ENCODE measurements at regions not wholly inside any gene's neighbourhood (a gene's known extent, or its start where the extent isn't known, plus 50 kb on each side); places are given as distances from the start of the nearest gene placed in this dataset.

GRCh38 chr2:129091620-129092019 is 773.0 kb upstream of the HS6ST1 start:
- H3K4me3 ChIP-seq (ENCODE audit: low read length) = no peak overlapping the region
- H3K36me3 ChIP-seq (replicated peaks; ENCODE audit: insufficient read depth, low read length) = no peaks in the 10 kb centered on the region
- no peaks in the 10 kb centered on the region for H3K9me2 ChIP-seq (replicated peaks; ENCODE audit: insufficient read depth, low read length)
- H4K20me1 ChIP-seq (ENCODE audit: insufficient read depth, low read length) = no peaks in the 10 kb centered on the region
- no peak for DNase-seq
- no peak for TF ChIP-seq EZH2phosphoT487 (IDR thresholded peaks at IDR 0.05; ENCODE audit: low read length)
- TF ChIP-seq, protein P1, sequence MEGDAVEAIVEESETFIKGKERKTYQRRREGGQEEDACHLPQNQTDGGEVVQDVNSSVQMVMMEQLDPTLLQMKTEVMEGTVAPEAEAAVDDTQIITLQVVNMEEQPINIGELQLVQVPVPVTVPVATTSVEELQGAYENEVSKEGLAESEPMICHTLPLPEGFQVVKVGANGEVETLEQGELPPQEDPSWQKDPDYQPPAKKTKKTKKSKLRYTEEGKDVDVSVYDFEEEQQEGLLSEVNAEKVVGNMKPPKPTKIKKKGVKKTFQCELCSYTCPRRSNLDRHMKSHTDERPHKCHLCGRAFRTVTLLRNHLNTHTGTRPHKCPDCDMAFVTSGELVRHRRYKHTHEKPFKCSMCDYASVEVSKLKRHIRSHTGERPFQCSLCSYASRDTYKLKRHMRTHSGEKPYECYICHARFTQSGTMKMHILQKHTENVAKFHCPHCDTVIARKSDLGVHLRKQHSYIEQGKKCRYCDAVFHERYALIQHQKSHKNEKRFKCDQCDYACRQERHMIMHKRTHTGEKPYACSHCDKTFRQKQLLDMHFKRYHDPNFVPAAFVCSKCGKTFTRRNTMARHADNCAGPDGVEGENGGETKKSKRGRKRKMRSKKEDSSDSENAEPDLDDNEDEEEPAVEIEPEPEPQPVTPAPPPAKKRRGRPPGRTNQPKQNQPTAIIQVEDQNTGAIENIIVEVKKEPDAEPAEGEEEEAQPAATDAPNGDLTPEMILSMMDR (IDR thresholded peaks at IDR 0.05; ENCODE audit: low read length) = no peak
- TF ChIP-seq EZH2 (optimal IDR thresholded peaks at IDR 0.05; ENCODE audit: low read depth, low read length) = no peak
- H3K27ac ChIP-seq (ENCODE audit: low read length) = no peak overlapping the region
- H3K27me3 ChIP-seq (replicated peaks; ENCODE audit: insufficient read depth, low read length) = no peaks in the 10 kb centered on the region
- H3F3A ChIP-seq (ENCODE audit: insufficient read depth, low read length) = no peaks in the 10 kb centered on the region
- no peaks in the 10 kb centered on the region for H3K79me2 ChIP-seq (ENCODE audit: low read length)
- no peak overlapping the region for H3K9ac ChIP-seq (ENCODE audit: low read length)
- H3K9me3 ChIP-seq (replicated peaks; ENCODE audit: insufficient read depth, low read length) = no peaks in the 10 kb centered on the region
- no peak overlapping the region for H3K4me2 ChIP-seq (ENCODE audit: low read depth, low read length)
- no peaks in the 10 kb centered on the region for H3K4me1 ChIP-seq (ENCODE audit: low read length)
- H2AFZ ChIP-seq (ENCODE audit: low read length) = no peak overlapping the region

DNA sequence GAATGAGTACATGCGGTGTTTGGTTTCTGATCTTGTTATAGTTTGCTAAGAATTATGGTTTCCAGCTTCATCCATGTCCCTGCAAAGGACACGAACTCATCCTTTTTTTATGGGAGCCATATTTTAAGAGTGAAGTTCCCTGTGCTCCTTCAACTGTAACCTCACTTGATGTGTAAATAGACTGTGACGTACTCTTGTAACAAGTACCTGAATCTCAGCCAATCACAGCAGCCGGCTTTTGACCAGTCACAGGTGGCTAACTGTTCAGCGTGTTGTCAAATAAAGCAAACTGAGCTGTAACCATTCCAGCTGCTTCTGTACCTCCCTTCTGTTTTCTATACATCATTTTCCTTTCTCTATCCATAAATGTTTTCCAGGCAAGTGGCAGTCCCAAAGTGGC is 774.3 kb upstream of the HS6ST1 start:
- no peaks in the 10 kb centered on the region for H3F3A ChIP-seq (ENCODE audit: insufficient read depth, low read length)
- H3K9ac ChIP-seq (ENCODE audit: low read length) = no peak overlapping the region
- no peak overlapping the region for H3K4me2 ChIP-seq (ENCODE audit: low read depth, low read length)
- H3K4me1 ChIP-seq (ENCODE audit: low read length) = no peaks in the 10 kb centered on the region
- no peak overlapping the region for H3K27ac ChIP-seq (ENCODE audit: low read length)
- no peak overlapping the region for H2AFZ ChIP-seq (ENCODE audit: low read length)
- no peak for TF ChIP-seq EZH2 (optimal IDR thresholded peaks at IDR 0.05; ENCODE audit: low read depth, low read length)
- TF ChIP-seq, protein P1 (IDR thresholded peaks at IDR 0.05; ENCODE audit: low read length) = no peak
- TF ChIP-seq EZH2phosphoT487 (IDR thresholded peaks at IDR 0.05; ENCODE audit: low read length) = no peak
- no peaks in the 10 kb centered on the region for H3K79me2 ChIP-seq (ENCODE audit: low read length)
- no peak for DNase-seq
- no peaks in the 10 kb centered on the region for H4K20me1 ChIP-seq (ENCODE audit: insufficient read depth, low read length)
- H3K27me3 ChIP-seq (replicated peaks; ENCODE audit: insufficient read depth, low read length) = no peaks in the 10 kb centered on the region
- H3K4me3 ChIP-seq (ENCODE audit: low read length) = no peak overlapping the region
- no peaks in the 10 kb centered on the region for H3K9me2 ChIP-seq (replicated peaks; ENCODE audit: insufficient read depth, low read length)
- no peaks in the 10 kb centered on the region for H3K36me3 ChIP-seq (replicated peaks; ENCODE audit: insufficient read depth, low read length)
- no peaks in the 10 kb centered on the region for H3K9me3 ChIP-seq (replicated peaks; ENCODE audit: insufficient read depth, low read length)

DNA sequence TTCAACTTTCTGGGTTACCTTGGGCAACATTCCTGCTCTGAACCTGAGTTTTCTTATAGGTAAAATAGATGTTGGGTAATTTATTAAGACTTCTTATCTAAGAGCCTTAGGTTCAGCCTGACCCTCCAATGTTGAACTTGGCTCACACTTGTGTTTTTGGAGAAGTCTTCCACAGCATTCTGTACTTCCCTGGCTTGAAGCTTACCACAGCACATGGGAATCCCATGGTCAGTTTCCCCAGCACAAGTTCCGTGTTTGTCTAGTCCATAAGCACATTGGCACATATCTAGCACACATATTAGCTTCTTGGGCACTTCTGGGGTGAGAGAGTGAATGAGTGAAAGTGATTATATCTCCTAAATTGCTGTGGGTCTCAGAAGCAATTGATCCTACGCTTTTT is 782.5 kb upstream of the HS6ST1 start:
- Histone ChIP-seq H3K36me3 (replicated peaks; ENCODE audit: insufficient read depth, low read length) (no peaks in the 10 kb centered on the region), H3K79me2 (ENCODE audit: low read length) (no peaks in the 10 kb centered on the region), H2AFZ (ENCODE audit: low read length) (no peak overlapping the region), H3K4me1 (ENCODE audit: low read length) (no peaks in the 10 kb centered on the region), H4K20me1 (ENCODE audit: insufficient read depth, low read length) (no peaks in the 10 kb centered on the region), H3K9ac (ENCODE audit: low read length) (no peak overlapping the region), H3F3A (ENCODE audit: insufficient read depth, low read length) (no peaks in the 10 kb centered on the region), H3K27me3 (replicated peaks; ENCODE audit: insufficient read depth, low read length) (no peaks in the 10 kb centered on the region), H3K4me3 (ENCODE audit: low read length) (no peak overlapping the region), H3K9me2 (replicated peaks; ENCODE audit: insufficient read depth, low read length) (no peaks in the 10 kb centered on the region), H3K9me3 (replicated peaks; ENCODE audit: insufficient read depth, low read length) (no peaks in the 10 kb centered on the region), H3K4me2 (ENCODE audit: low read depth, low read length) (no peak overlapping the region), H3K27ac (ENCODE audit: low read length) (no peak overlapping the region)
- no peak for TF ChIP-seq EZH2 (optimal IDR thresholded peaks at IDR 0.05; ENCODE audit: low read depth, low read length)
- TF ChIP-seq, protein P1 (IDR thresholded peaks at IDR 0.05; ENCODE audit: low read length) = no peak
- TF ChIP-seq EZH2phosphoT487 (IDR thresholded peaks at IDR 0.05; ENCODE audit: low read length) = no peak
- DNase-seq = no peak
